H1 (cell line): ENCODE measurements at regions not wholly inside any gene's neighbourhood (a gene's known extent, or its start where the extent isn't known, plus 50 kb on each side); places are given as distances from the start of the nearest gene placed in this dataset.
"Not testable (repeated sequence)": the region's sequence is repeated elsewhere in the genome, so short reads cannot be mapped to it uniquely, and the experiment has no call there.

ENCODE experiments used
- ATF2 ChIP-seq: IDR thresholded peaks from 2 replicates; pipeline ENCODE4 v1.6.1; 2012; ENCODE audit warnings: low read length, inconsistent platforms
- BRCA1 ChIP-seq: IDR thresholded peaks from 2 replicates; pipeline ENCODE4 v1.6.1; 2012; ENCODE audit warnings: low read depth, low read length, improper control_type of control experiment
- GTF2F1 ChIP-seq: IDR thresholded peaks from 2 replicates; pipeline ENCODE4 v1.6.1; 2012; ENCODE audit warnings: low read depth, low read length, improper control_type of control experiment, borderline replicate concordance
- HDAC6 ChIP-seq: IDR thresholded peaks from one replicate; pipeline ENCODE4 v1.7.1; 2012; ENCODE audit warnings: low read depth, mild to moderate bottlenecking, inconsistent platforms, low read length, moderate library complexity
- JUN ChIP-seq: IDR thresholded peaks from 2 replicates; pipeline ENCODE4 v1.6.1; 2011; ENCODE audit warnings: low read depth, mild to moderate bottlenecking, improper control_type of control experiment, low read length
- KDM1A ChIP-seq: fragments of 200-600, 300-600 bp; sonication (generic); IDR thresholded peaks from 2 replicates; pipeline ENCODE4 v1.7.1; 2016; ENCODE audit warnings: mild to moderate bottlenecking, low read length, borderline replicate concordance
- RAD21 ChIP-seq, 2 experiments: IDR thresholded peaks in 1 of 2; conservative IDR thresholded peaks in 1 of 2; 2 replicates each; pipeline ENCODE4 v1.6.1; 2011; ENCODE audit warnings: low read depth in 2 of 2, low read length in 2 of 2, improper control_type of control experiment in 1 of 2, inconsistent platforms in 1 of 2, mild to moderate bottlenecking in 1 of 2, moderate library complexity in 1 of 2
- SIRT6 ChIP-seq: IDR thresholded peaks from one replicate; pipeline ENCODE4 v1.7.1; 2012; ENCODE audit warnings: low read length, inconsistent platforms
- TAF1 ChIP-seq: IDR thresholded peaks from 2 replicates; pipeline ENCODE4 v1.6.1; 2011; ENCODE audit warnings: mild to moderate bottlenecking, low read depth, low read length
- ZNF274 ChIP-seq: IDR thresholded peaks from 2 replicates; pipeline ENCODE4 v1.7.0; 2012; ENCODE audit warnings: low read length, borderline replicate concordance; ENCODE audit errors: extremely low read depth
- TF ChIP-seq, protein P1 (sequence below), 3 experiments: IDR thresholded peaks; 1 replicate in 2 of 3; 2 replicates in 1 of 3; pipeline versions ENCODE4 v1.5.1 to v1.6.1; 2011; ENCODE audit warnings: low read length in 3 of 3, mild to moderate bottlenecking in 3 of 3, inconsistent platforms in 2 of 3, low read depth in 1 of 3, moderate library complexity in 1 of 3; ENCODE audit not compliant: insufficient read depth in 1 of 3; ENCODE audit errors: control extremely low read depth in 1 of 3
- TF ChIP-seq, protein P2 (sequence below): IDR thresholded peaks from 2 replicates; pipeline ENCODE4 v1.6.1; 2011; ENCODE audit warnings: low read length, improper control_type of control experiment

GRCh38 chr16:29259635-29260457 lies 146.7 kb downstream of the NPIPB11 start:
- not testable (repeated sequence) for TF ChIP-seq GTF2F1; RAD21 (IDR thresholded peaks at IDR 0.05 in 1 of 2, conservative IDR thresholded peaks at IDR 0.05 in 1 of 2; ENCODE audit: low read depth in 2 of 2, low read length in 2 of 2); KDM1A; ATF2; HDAC6; SIRT6; JUN; BRCA1; ZNF274; TAF1
- TF ChIP-seq, protein P1, sequence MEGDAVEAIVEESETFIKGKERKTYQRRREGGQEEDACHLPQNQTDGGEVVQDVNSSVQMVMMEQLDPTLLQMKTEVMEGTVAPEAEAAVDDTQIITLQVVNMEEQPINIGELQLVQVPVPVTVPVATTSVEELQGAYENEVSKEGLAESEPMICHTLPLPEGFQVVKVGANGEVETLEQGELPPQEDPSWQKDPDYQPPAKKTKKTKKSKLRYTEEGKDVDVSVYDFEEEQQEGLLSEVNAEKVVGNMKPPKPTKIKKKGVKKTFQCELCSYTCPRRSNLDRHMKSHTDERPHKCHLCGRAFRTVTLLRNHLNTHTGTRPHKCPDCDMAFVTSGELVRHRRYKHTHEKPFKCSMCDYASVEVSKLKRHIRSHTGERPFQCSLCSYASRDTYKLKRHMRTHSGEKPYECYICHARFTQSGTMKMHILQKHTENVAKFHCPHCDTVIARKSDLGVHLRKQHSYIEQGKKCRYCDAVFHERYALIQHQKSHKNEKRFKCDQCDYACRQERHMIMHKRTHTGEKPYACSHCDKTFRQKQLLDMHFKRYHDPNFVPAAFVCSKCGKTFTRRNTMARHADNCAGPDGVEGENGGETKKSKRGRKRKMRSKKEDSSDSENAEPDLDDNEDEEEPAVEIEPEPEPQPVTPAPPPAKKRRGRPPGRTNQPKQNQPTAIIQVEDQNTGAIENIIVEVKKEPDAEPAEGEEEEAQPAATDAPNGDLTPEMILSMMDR (IDR thresholded peaks at IDR 0.05; ENCODE audit: control extremely low read depth in 1 of 3, insufficient read depth in 1 of 3, low read depth in 1 of 3, low read length in 3 of 3): not testable (repeated sequence)
- TF ChIP-seq, protein P2, sequence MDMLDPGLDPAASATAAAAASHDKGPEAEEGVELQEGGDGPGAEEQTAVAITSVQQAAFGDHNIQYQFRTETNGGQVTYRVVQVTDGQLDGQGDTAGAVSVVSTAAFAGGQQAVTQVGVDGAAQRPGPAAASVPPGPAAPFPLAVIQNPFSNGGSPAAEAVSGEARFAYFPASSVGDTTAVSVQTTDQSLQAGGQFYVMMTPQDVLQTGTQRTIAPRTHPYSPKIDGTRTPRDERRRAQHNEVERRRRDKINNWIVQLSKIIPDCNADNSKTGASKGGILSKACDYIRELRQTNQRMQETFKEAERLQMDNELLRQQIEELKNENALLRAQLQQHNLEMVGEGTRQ: not testable (repeated sequence)
